HCT116 (cell line): ENCODE measurements at regions not wholly inside any gene's neighbourhood (a gene's known extent, or its start where the extent isn't known, plus 50 kb on each side); places are given as distances from the start of the nearest gene placed in this dataset.

Source experiments
- ATAC-seq: fragments of 200-7000 bp; cut with Tn5 transposase; 2 replicates; pipeline ENCODE4 v1.9.1; 2020; ENCODE audit warnings: mild to moderate bottlenecking, moderate library complexity
- BruUV-seq: library from RNA; stranded (reverse); fragments of 400-500 nt; replicated peaks from 2 replicates; lab custom pipeline; 2021; lab: Mats Ljungman, UMichigan
- CTCF ChIA-PET: fragments of 300-600 bp; sonication (Branson Sonifier 250); formaldehyde crosslinking; loops from one replicate; lab custom pipeline; 2021; ENCODE audit warnings: antibody characterized with exemption; lab: Charles Lee
- POLR2A ChIA-PET: fragments of 300-600, 350-600 bp; sonication (Branson Sonifier 250); formaldehyde crosslinking; loops from one replicate; lab custom pipeline; 2021; ENCODE audit warnings: antibody characterized with exemption; lab: Charles Lee
- RAD21 ChIA-PET, 2 experiments: fragments of 300-600 bp; sonication (Branson Sonifier 250); formaldehyde crosslinking; loops; one replicate each; lab custom pipeline; 2023; ENCODE audit warnings: low total read pairs in 2 of 2; ENCODE audit not compliant: uncharacterized antibody in 2 of 2, unreplicated experiment in 2 of 2, low non-redundant PET in 1 of 2; lab: Charles Lee
- DNase-seq: peaks from one replicate; pipeline ENCODE4 v3.0.0-alpha.2; 2010; ENCODE audit warnings: low read depth, low spot score
- H2AFZ ChIP-seq: fragments of 200-600 bp; shearing (Covaris generic), sonication (generic); 2 replicates; pipeline ENCODE4 v1.6.1; 2017; ENCODE audit warnings: low read depth, mixed run types, mixed read lengths, antibody characterized with exemption, low read length; ENCODE audit not compliant: poor library complexity, severe bottlenecking
- H3K27ac ChIP-seq: 2 replicates; pipeline ENCODE4 v1.5.1; 2012; ENCODE audit warnings: low read depth, low read length
- H3K27me3 ChIP-seq: fragments of 200-600 bp; sonication (generic); 2 replicates; pipeline ENCODE4 v1.6.1; 2016; ENCODE audit warnings: mixed run types, low read length, mixed read lengths; ENCODE audit not compliant: insufficient read depth
- H3K36me3 ChIP-seq, 2 experiments: fragments of 200-500 bp in 1 of 2; fragments of 200-600 bp in 1 of 2; sonication (Bioruptor generic) in 1 of 2; sonication (generic) in 1 of 2; 2 replicates each; pipeline versions ENCODE4 v1.5.1 to v1.6.1; 2014 to 2016; ENCODE audit warnings: low read length in 2 of 2, inconsistent platforms in 1 of 2, mixed read lengths in 1 of 2, mixed run types in 1 of 2; ENCODE audit not compliant: insufficient read depth in 2 of 2, control insufficient read depth in 1 of 2
- H3K4me1 ChIP-seq, 2 experiments: fragments of 200-600 bp in 1 of 2; sonication (generic) in 1 of 2; 2 replicates each; pipeline versions ENCODE4 v1.5.1 to v1.6.1; 2012 to 2017; ENCODE audit warnings: low read length in 2 of 2, inconsistent platforms in 1 of 2, mild to moderate bottlenecking in 1 of 2, mixed read lengths in 1 of 2, mixed run types in 1 of 2, moderate library complexity in 1 of 2; ENCODE audit not compliant: insufficient read depth in 2 of 2, control insufficient read depth in 1 of 2
- H3K4me2 ChIP-seq: fragments of 200-600 bp; sonication (generic); 2 replicates; pipeline ENCODE4 v1.6.1; 2017; ENCODE audit warnings: mixed run types, low read length, mixed read lengths
- H3K4me3 ChIP-seq, 2 experiments: fragments of 200-600 bp in 1 of 2; sonication (generic) in 1 of 2; replicated peaks in 1 of 2; 2 replicates each; pipeline ENCODE4 v1.5.1; 2011 to 2016; ENCODE audit warnings: low read length in 2 of 2, control low read depth in 1 of 2, low read depth in 1 of 2, mild to moderate bottlenecking in 1 of 2, mixed read lengths in 1 of 2, mixed run types in 1 of 2
- H3K79me2 ChIP-seq: fragments of 200-600 bp; sonication (generic); 2 replicates; pipeline ENCODE4 v1.6.1; 2017; ENCODE audit warnings: mild to moderate bottlenecking, mixed run types, low read length, moderate library complexity, mixed read lengths; ENCODE audit not compliant: insufficient read depth
- H3K9ac ChIP-seq: fragments of 200-600 bp; sonication (generic); 2 replicates; pipeline ENCODE4 v1.6.1; 2016; ENCODE audit warnings: low read length, mixed read lengths
- H3K9me2 ChIP-seq: fragments of 200-600 bp; sonication (generic), shearing (Covaris generic); 2 replicates; pipeline ENCODE4 v1.6.1; 2017; ENCODE audit warnings: mixed run types, mild to moderate bottlenecking, moderate library complexity; ENCODE audit not compliant: insufficient read depth
- H3K9me3 ChIP-seq, 2 experiments: fragments of 200-500 bp in 1 of 2; fragments of 200-600 bp in 1 of 2; sonication (Bioruptor generic) in 1 of 2; sonication (generic) in 1 of 2; 2 replicates each; pipeline ENCODE4 v1.6.1; 2014 to 2017; ENCODE audit warnings: low read length in 2 of 2, mixed read lengths in 2 of 2, inconsistent platforms in 1 of 2, low read depth in 1 of 2, mild to moderate bottlenecking in 1 of 2, mixed run types in 1 of 2, moderate library complexity in 1 of 2; ENCODE audit not compliant: control insufficient read depth in 1 of 2, insufficient read depth in 1 of 2
- H4K20me1 ChIP-seq: fragments of 200-600 bp; sonication (generic), shearing (Covaris generic); 2 replicates; pipeline ENCODE4 v1.6.1; 2017; ENCODE audit warnings: mixed run types, mild to moderate bottlenecking, moderate library complexity; ENCODE audit not compliant: insufficient read depth
- ATF3 ChIP-seq: IDR thresholded peaks from 2 replicates; pipeline ENCODE4 v1.6.1; 2012
- CBX3 ChIP-seq: IDR thresholded peaks from 2 replicates; pipeline ENCODE4 v1.6.1; 2012; ENCODE audit warnings: low read depth
- EGR1 ChIP-seq: IDR thresholded peaks from 2 replicates; pipeline ENCODE4 v1.6.1; 2012; ENCODE audit warnings: low read depth
- ELF1 ChIP-seq: IDR thresholded peaks from 2 replicates; pipeline ENCODE4 v1.6.1; 2012; ENCODE audit warnings: low read depth, borderline replicate concordance
- EZH2phosphoT487 ChIP-seq: fragments of 200-600 bp; IDR thresholded peaks from 2 replicates; pipeline ENCODE4 v1.6.1; 2018; ENCODE audit warnings: antibody characterized with exemption, borderline replicate concordance
- FOSL1 ChIP-seq: IDR thresholded peaks from 2 replicates; pipeline ENCODE4 v1.6.1; 2012; ENCODE audit warnings: low read depth
- JUND ChIP-seq: IDR thresholded peaks from 2 replicates; pipeline ENCODE4 v1.6.1; 2012
- POLR2A ChIP-seq: IDR thresholded peaks from 2 replicates; pipeline ENCODE4 v1.7.0; 2011; ENCODE audit warnings: borderline replicate concordance; ENCODE audit not compliant: insufficient read depth, insufficient read length; ENCODE audit errors: extremely low read depth
- POLR2AphosphoS5 ChIP-seq: IDR thresholded peaks from 2 replicates; pipeline ENCODE4 v1.6.1; 2011; ENCODE audit warnings: mild to moderate bottlenecking, low read depth, low read length, moderate library complexity
- REST ChIP-seq: IDR thresholded peaks from 2 replicates; pipeline ENCODE4 v1.6.1; 2012; ENCODE audit warnings: low read depth
- SIN3A ChIP-seq: IDR thresholded peaks from 2 replicates; pipeline ENCODE4 v1.6.1; 2012; ENCODE audit warnings: low read depth
- SP1 ChIP-seq: IDR thresholded peaks from 2 replicates; pipeline ENCODE4 v1.6.1; 2012; ENCODE audit warnings: low read depth
- TCF7L2 ChIP-seq: IDR thresholded peaks from 2 replicates; pipeline ENCODE4 v1.7.0; 2011; ENCODE audit warnings: borderline replicate concordance, inconsistent platforms; ENCODE audit not compliant: insufficient read depth, insufficient read length; ENCODE audit errors: extremely low read depth
- ZFX ChIP-seq: fragments of 450-650 bp; IDR thresholded peaks from 2 replicates; pipeline ENCODE4 v1.6.1; 2017
- intact Hi-C: fragments of 100-400 bp; cut with micrococcal nuclease; formaldehyde crosslinking; loops from 2 replicates; pipeline ENCODE4 v1.10.0; 2022
- TF ChIP-seq, protein P1 (sequence below): IDR thresholded peaks from 2 replicates; pipeline ENCODE4 v1.6.1; 2012
- TF ChIP-seq, protein P2 (sequence below): IDR thresholded peaks from 2 replicates; pipeline ENCODE4 v1.6.1; 2011; ENCODE audit warnings: mild to moderate bottlenecking, low read length, moderate library complexity; ENCODE audit not compliant: insufficient replicate concordance; ENCODE audit errors: extremely low read depth

- intact Hi-C loops: loop anchor here (5.0 kb wide), 1 partner anchor 114 kb away; no protein-coding TSS in a partner anchor
- CTCF ChIA-PET: interaction anchor here (0.9 kb wide), 1 partner anchor 13 kb away, joined by 3 read pairs; no protein-coding TSS in a partner anchor
- BruUV-seq: no TSS peak
- H4K20me1 ChIP-seq: no peaks in the 10 kb centered on the region
- no peaks in the 10 kb centered on the region for H3K9me3 ChIP-seq
- peak overlapping the region; percentile 66 for H3K4me2 ChIP-seq
- no peak overlapping the region for H2AFZ ChIP-seq
- TF ChIP-seq SP1 (no peak), TCF7L2 (no peak), ATF3 (no peak), POLR2AphosphoS5 (no peak), REST (no peak), FOSL1 (no peak), EZH2phosphoT487 (no peak), POLR2A (no peak), SIN3A (no peak), ELF1 (no peak), EGR1 (no peak), CBX3 (no peak), JUND (no peak), ZFX (no peak)
- TF ChIP-seq, protein P1, sequence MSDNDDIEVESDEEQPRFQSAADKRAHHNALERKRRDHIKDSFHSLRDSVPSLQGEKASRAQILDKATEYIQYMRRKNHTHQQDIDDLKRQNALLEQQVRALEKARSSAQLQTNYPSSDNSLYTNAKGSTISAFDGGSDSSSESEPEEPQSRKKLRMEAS: no peak
- TF ChIP-seq, protein P2, sequence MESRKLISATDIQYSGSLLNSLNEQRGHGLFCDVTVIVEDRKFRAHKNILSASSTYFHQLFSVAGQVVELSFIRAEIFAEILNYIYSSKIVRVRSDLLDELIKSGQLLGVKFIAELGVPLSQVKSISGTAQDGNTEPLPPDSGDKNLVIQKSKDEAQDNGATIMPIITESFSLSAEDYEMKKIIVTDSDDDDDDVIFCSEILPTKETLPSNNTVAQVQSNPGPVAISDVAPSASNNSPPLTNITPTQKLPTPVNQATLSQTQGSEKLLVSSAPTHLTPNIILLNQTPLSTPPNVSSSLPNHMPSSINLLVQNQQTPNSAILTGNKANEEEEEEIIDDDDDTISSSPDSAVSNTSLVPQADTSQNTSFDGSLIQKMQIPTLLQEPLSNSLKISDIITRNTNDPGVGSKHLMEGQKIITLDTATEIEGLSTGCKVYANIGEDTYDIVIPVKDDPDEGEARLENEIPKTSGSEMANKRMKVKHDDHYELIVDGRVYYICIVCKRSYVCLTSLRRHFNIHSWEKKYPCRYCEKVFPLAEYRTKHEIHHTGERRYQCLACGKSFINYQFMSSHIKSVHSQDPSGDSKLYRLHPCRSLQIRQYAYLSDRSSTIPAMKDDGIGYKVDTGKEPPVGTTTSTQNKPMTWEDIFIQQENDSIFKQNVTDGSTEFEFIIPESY: no peak
- TF ChIP-seq, all 23 proteins: peak for 0
- no peaks in the 10 kb centered on the region for H3K27me3 ChIP-seq
- ATAC-seq (no peak), DNase-seq (no peak)
- no peaks in the 10 kb centered on the region for H3K36me3 ChIP-seq
- peak overlapping the region; percentile 58; the same call in 1 of the 2 replicates for H3K9ac ChIP-seq
- ChIA-PET RAD21 (no interaction called here), POLR2A (no interaction called here)
- H3K4me3 ChIP-seq: no peak overlapping the region
- H3K27ac ChIP-seq: no peak overlapping the region
- H3K9me2 ChIP-seq: no peaks in the 10 kb centered on the region
- H3K4me1 ChIP-seq: peaks cover 17 to 78% of the 10 kb centered on the region in 2 experiments
- no peaks in the 10 kb centered on the region for H3K79me2 ChIP-seq
Observed at GRCh38 chr6:6801635-6802218, 213.2 kb downstream of the LY86 start.
